ENCODE measurements at regions not wholly inside any gene's neighbourhood (a gene's known extent, or its start where the extent isn't known, plus 50 kb on each side); places are given as distances from the start of the nearest gene placed in this dataset.

- H3K4me3 ChIP-seq = no peak overlapping the region
- intact Hi-C loops (cut with DNase I) = no loop called here
- TF ChIP-seq POLR2A (IDR thresholded peaks at IDR 0.05) (no peak), CTCF (IDR thresholded peaks at IDR 0.05) (no peak)
- no peaks in the 10 kb centered on the region for H3K27me3 ChIP-seq
- no peak for DNase-seq
- H3K36me3 ChIP-seq = no peaks in the 10 kb centered on the region
- ATAC-seq = no peak
- WGBS (ENCODE audit: insufficient coverage, low coverage, low lambda C conversion rate, missing lambda C conversion rate) = 65% methylated on average over 2 of the region's 2 CpGs
- H3K27ac ChIP-seq = no peak overlapping the region
- no peaks in the 10 kb centered on the region for H3K9me3 ChIP-seq
- no peaks in the 10 kb centered on the region for H3K4me1 ChIP-seq
Measured at GRCh38 chr4:89658701-89659024, 178.3 kb downstream of the SNCA start.

- Histone ChIP-seq H3K27ac (no peak overlapping the region), H3K4me3 (no peak overlapping the region), H3K27me3 (no peaks in the 10 kb centered on the region), H3K4me1 (no peaks in the 10 kb centered on the region), H3K36me3 (no peaks in the 10 kb centered on the region), H3K9me3 (no peaks in the 10 kb centered on the region)
- ATAC-seq (peak in 1 of 4 donors; percentile 20), DNase-seq (no peak)
- TF ChIP-seq POLR2A (IDR thresholded peaks at IDR 0.05) (no peak), CTCF (IDR thresholded peaks at IDR 0.05) (peak in 3 of 4 donors; percentile 31 to 44 (median 37))
- 30% methylated on average over 3 of the region's 3 CpGs for WGBS (ENCODE audit: insufficient coverage, low coverage, low lambda C conversion rate, missing lambda C conversion rate)
- intact Hi-C loops (cut with DNase I) = no loop called here
Measured at GRCh38 chr4:89657931-89658700, 178.8 kb downstream of the SNCA start.

- DNase-seq = no peak
- TF ChIP-seq CTCF (IDR thresholded peaks at IDR 0.05) = no peak
- TF ChIP-seq POLR2A (IDR thresholded peaks at IDR 0.05) = no peak
- no peaks in the 10 kb centered on the region for H3K4me1 ChIP-seq
- no peaks in the 10 kb centered on the region for H3K9me3 ChIP-seq
- ATAC-seq = no peak
- no peaks in the 10 kb centered on the region for H3K27me3 ChIP-seq
- WGBS (ENCODE audit: insufficient coverage, low coverage, low lambda C conversion rate, missing lambda C conversion rate) = 63% methylated on average over 4 of the region's 4 CpGs
- H3K27ac ChIP-seq = no peak overlapping the region
- no peak overlapping the region for H3K4me3 ChIP-seq
- intact Hi-C loops (cut with DNase I) = no loop called here
- no peaks in the 10 kb centered on the region for H3K36me3 ChIP-seq
Measured at GRCh38 chr4:89653012-89653411, 183.9 kb downstream of the SNCA start.

- Histone ChIP-seq H3K4me3 (no peak overlapping the region), H3K27ac (no peak overlapping the region), H3K36me3 (no peaks in the 10 kb centered on the region), H3K4me1 (peaks cover 0 to 4% (median 0%) of the 10 kb centered on the region in 4 donors), H3K9me3 (no peaks in the 10 kb centered on the region), H3K27me3 (no peaks in the 10 kb centered on the region)
- ATAC-seq (no peak), DNase-seq (no peak)
- WGBS (ENCODE audit: insufficient coverage, low coverage, low lambda C conversion rate, missing lambda C conversion rate) = 43% methylated on average over 1 of the region's 1 CpG
- intact Hi-C loops (cut with DNase I) = no loop called here
- TF ChIP-seq CTCF (IDR thresholded peaks at IDR 0.05) (no peak), POLR2A (IDR thresholded peaks at IDR 0.05) (no peak)
Measured at GRCh38 chr4:89645482-89645881, 191.5 kb downstream of the SNCA start.

GRCh38 chr4:89641367-89641687 lies 195.6 kb downstream of the SNCA start:
- no peaks in the 10 kb centered on the region for H3K36me3 ChIP-seq
- H3K4me1 ChIP-seq = peaks cover 0 to 4% (median 0%) of the 10 kb centered on the region in 4 donors
- ATAC-seq (no peak), DNase-seq (no peak)
- intact Hi-C loops (cut with DNase I) = no loop called here
- H3K4me3 ChIP-seq = peak overlapping the region in 1 of 3 donors; percentile 24
- TF ChIP-seq POLR2A (IDR thresholded peaks at IDR 0.05) = no peak
- TF ChIP-seq CTCF (IDR thresholded peaks at IDR 0.05) = no peak
- H3K27ac ChIP-seq = no peak overlapping the region
- 15% methylated on average over 6 of the region's 6 CpGs for WGBS (ENCODE audit: insufficient coverage, low coverage, low lambda C conversion rate, missing lambda C conversion rate)
- no peaks in the 10 kb centered on the region for H3K27me3 ChIP-seq
- no peaks in the 10 kb centered on the region for H3K9me3 ChIP-seq
